IMR-90 (cell line): ENCODE measurements at regions not wholly inside any gene's neighbourhood (a gene's known extent, or its start where the extent isn't known, plus 50 kb on each side); places are given as distances from the start of the nearest gene placed in this dataset.

Experiments
- ATAC-seq: fragments of 200-7000 bp; cut with Tn5 transposase; 2 replicates; pipeline ENCODE4 v1.9.1; 2020; ENCODE audit warnings: low read depth, mild to moderate bottlenecking, moderate library complexity
- BruUV-seq: library from RNA; stranded (reverse); fragments of 400-500 nt; replicated peaks from 2 replicates; lab custom pipeline; 2021; lab: Mats Ljungman, UMichigan
- CTCF ChIA-PET: fragments of 300-600 bp; formaldehyde crosslinking; extraction: SDS; loops from one replicate; lab custom pipeline; 2021; ENCODE audit warnings: antibody characterized with exemption; lab: Yijun Ruan, JAX
- POLR2A ChIA-PET: fragments of 300-600 bp; sonication (Branson Sonifier 250); formaldehyde crosslinking; loops from one replicate; lab custom pipeline; 2022; ENCODE audit warnings: antibody characterized with exemption; ENCODE audit not compliant: unreplicated experiment; lab: Charles Lee
- DNase-seq: peaks from one replicate; pipeline ENCODE4 v3.0.0; 2013
- H2AFZ ChIP-seq: replicated peaks from 2 replicates; pipeline ENCODE3; 2013; ENCODE audit warnings: low read length, mild to moderate bottlenecking; ENCODE audit not compliant: poor library complexity
- H2AK5ac ChIP-seq: 2 replicates; pipeline ENCODE4 v1.6.1; 2013; ENCODE audit warnings: low read depth, low read length, inconsistent platforms
- H2AK9ac ChIP-seq: replicated peaks from 2 replicates; pipeline ENCODE3; 2013; ENCODE audit warnings: mild to moderate bottlenecking, low read depth, low read length, moderate library complexity; ENCODE audit not compliant: poor library complexity
- H2BK120ac ChIP-seq: 2 replicates; pipeline ENCODE4 v1.6.1; 2013; ENCODE audit warnings: low read depth, low read length, inconsistent platforms
- H2BK15ac ChIP-seq: 3 replicates; pipeline ENCODE4 v1.6.1; 2013; ENCODE audit warnings: low read depth, low read length, inconsistent platforms
- H2BK20ac ChIP-seq: 2 replicates; pipeline ENCODE4 v1.6.1; 2013; ENCODE audit warnings: low read depth, mild to moderate bottlenecking, inconsistent platforms, low read length, moderate library complexity
- H2BK5ac ChIP-seq: 2 replicates; pipeline ENCODE4 v1.6.1; 2013; ENCODE audit warnings: mild to moderate bottlenecking, low read depth, low read length, inconsistent platforms; ENCODE audit not compliant: poor library complexity, severe bottlenecking
- H3K14ac ChIP-seq: replicated peaks from 2 replicates; pipeline ENCODE4 v1.6.1; 2013; ENCODE audit warnings: low read depth, low read length, inconsistent platforms
- H3K18ac ChIP-seq: 2 replicates; pipeline ENCODE4 v1.6.1; 2013; ENCODE audit warnings: low read depth, low read length, control low read depth
- H3K23ac ChIP-seq: 2 replicates; pipeline ENCODE4 v1.6.1; 2013; ENCODE audit warnings: low read depth, low read length, inconsistent platforms
- H3K27ac ChIP-seq: 2 replicates; pipeline ENCODE4 v1.5.1; 2013; ENCODE audit warnings: mild to moderate bottlenecking, control low read depth, low read length; ENCODE audit not compliant: insufficient read depth
- H3K27me3 ChIP-seq: 2 replicates; pipeline ENCODE4 v1.6.1; 2013; ENCODE audit warnings: low read length; ENCODE audit not compliant: control insufficient read depth, insufficient read depth
- H3K36me3 ChIP-seq: 2 replicates; pipeline ENCODE4 v1.6.1; 2013; ENCODE audit warnings: low read length, mixed read lengths; ENCODE audit not compliant: control insufficient read depth, insufficient read depth
- H3K4ac ChIP-seq: 2 replicates; pipeline ENCODE4 v1.6.1; 2013; ENCODE audit warnings: low read depth, low read length, inconsistent platforms
- H3K4me1 ChIP-seq: 2 replicates; pipeline ENCODE4 v1.6.1; 2013; ENCODE audit warnings: low read length, mixed read lengths; ENCODE audit not compliant: control insufficient read depth, insufficient read depth
- H3K4me2 ChIP-seq: 2 replicates; pipeline ENCODE4 v1.6.1; 2013; ENCODE audit warnings: low read depth, mild to moderate bottlenecking, control low read depth, low read length, moderate library complexity
- H3K4me3 ChIP-seq: 2 replicates; pipeline ENCODE4 v1.5.1; 2013; ENCODE audit warnings: low read depth, mild to moderate bottlenecking, control low read depth, low read length, moderate library complexity; ENCODE audit not compliant: insufficient read depth
- H3K56ac ChIP-seq: 2 replicates; pipeline ENCODE4 v1.6.1; 2013; ENCODE audit warnings: low read length, inconsistent platforms; ENCODE audit not compliant: insufficient read depth; ENCODE audit errors: extremely low read depth
- H3K79me1 ChIP-seq, 2 experiments: 2 replicates each; pipeline ENCODE4 v1.6.1; 2013; ENCODE audit warnings: low read length in 2 of 2, inconsistent platforms in 1 of 2, low read depth in 1 of 2
- H3K9ac ChIP-seq: 2 replicates; pipeline ENCODE4 v1.6.1; 2013; ENCODE audit warnings: low read depth, low read length, control low read depth
- H3K9me1 ChIP-seq: 2 replicates; pipeline ENCODE4 v1.6.1; 2013; ENCODE audit warnings: low read length, inconsistent platforms; ENCODE audit not compliant: insufficient read depth
- H3K9me3 ChIP-seq: 2 replicates; pipeline ENCODE4 v1.6.1; 2013; ENCODE audit warnings: low read length; ENCODE audit not compliant: control insufficient read depth, insufficient read depth
- H4K20me1 ChIP-seq: 2 replicates; pipeline ENCODE4 v1.6.1; 2013; ENCODE audit warnings: low read length, inconsistent platforms; ENCODE audit not compliant: insufficient read depth
- H4K5ac ChIP-seq: 2 replicates; pipeline ENCODE4 v1.6.1; 2013; ENCODE audit warnings: mild to moderate bottlenecking, low read depth, low read length, control low read depth
- H4K8ac ChIP-seq, 2 experiments: 2 replicates each; pipeline ENCODE4 v1.6.1; 2013; ENCODE audit warnings: low read depth in 2 of 2, low read length in 2 of 2, control low read depth in 1 of 2, inconsistent platforms in 1 of 2
- H4K91ac ChIP-seq: 2 replicates; pipeline ENCODE4 v1.6.1; 2013; ENCODE audit warnings: low read depth, low read length, inconsistent platforms; ENCODE audit not compliant: insufficient read depth
- BHLHE40 ChIP-seq: fragments of 150-350 bp; IDR thresholded peaks from 2 replicates; pipeline ENCODE4 v1.6.1; 2016; ENCODE audit warnings: mild to moderate bottlenecking, low read depth, low read length
- CEBPB ChIP-seq: IDR thresholded peaks from 2 replicates; pipeline ENCODE4 v1.6.1; 2012; ENCODE audit warnings: low read depth, low read length, improper control_type of control experiment
- CHD1 ChIP-seq: IDR thresholded peaks from 2 replicates; pipeline ENCODE4 v1.6.1; 2012; ENCODE audit warnings: low read depth, low read length, improper control_type of control experiment
- CTCF ChIP-seq: conservative IDR thresholded peaks from 2 replicates; pipeline ENCODE4 v1.5.1; 2012; ENCODE audit warnings: mild to moderate bottlenecking, low read depth, low read length, improper control_type of control experiment
- ELK1 ChIP-seq: fragments of 150-350 bp; IDR thresholded peaks from 2 replicates; pipeline ENCODE4 v1.6.1; 2016; ENCODE audit warnings: low read depth, mild to moderate bottlenecking, low read length, moderate library complexity, borderline replicate concordance
- FOS ChIP-seq: fragments of 150-350 bp; IDR thresholded peaks from 2 replicates; pipeline ENCODE4 v1.6.1; 2016; ENCODE audit warnings: low read depth, low read length
- MAZ ChIP-seq: IDR thresholded peaks from 2 replicates; pipeline ENCODE4 v1.6.1; 2012; ENCODE audit warnings: low read depth, mild to moderate bottlenecking, low read length, improper control_type of control experiment, moderate library complexity, borderline replicate concordance
- MXI1 ChIP-seq: IDR thresholded peaks from 2 replicates; pipeline ENCODE4 v1.6.1; 2012; ENCODE audit warnings: low read depth, mild to moderate bottlenecking, low read length, moderate library complexity, borderline replicate concordance
- POLR2A ChIP-seq: IDR thresholded peaks from 2 replicates; pipeline ENCODE4 v1.6.1; 2012; ENCODE audit warnings: mild to moderate bottlenecking, low read depth, low read length
- RAD21 ChIP-seq: IDR thresholded peaks from 2 replicates; pipeline ENCODE4 v1.6.1; 2012; ENCODE audit warnings: low read length, improper control_type of control experiment
- RCOR1 ChIP-seq: IDR thresholded peaks from 2 replicates; pipeline ENCODE4 v1.6.1; 2012; ENCODE audit warnings: mild to moderate bottlenecking, low read length, improper control_type of control experiment; ENCODE audit not compliant: insufficient replicate concordance
- RFX5 ChIP-seq: IDR thresholded peaks from 2 replicates; pipeline ENCODE4 v1.8.0; 2012; ENCODE audit warnings: low read depth, mild to moderate bottlenecking, low read length, moderate library complexity
- SMC3 ChIP-seq: fragments of 150-350 bp; IDR thresholded peaks from 2 replicates; pipeline ENCODE4 v1.6.1; 2016; ENCODE audit warnings: low read depth, mild to moderate bottlenecking, antibody characterized with exemption, low read length, moderate library complexity
- USF2 ChIP-seq: fragments of 150-350 bp; IDR thresholded peaks from 2 replicates; pipeline ENCODE4 v1.6.1; 2017; ENCODE audit warnings: mild to moderate bottlenecking, antibody characterized with exemption, low read length, low read depth
- WGBS, 2 experiments: methylation state at CpG; one replicate each; pipeline versions ENCODE4 v1.1.5 to v1.1.7; 2013; ENCODE audit warnings: missing lambda C conversion rate in 2 of 2; ENCODE audit not compliant: insufficient read length in 1 of 2; ENCODE audit errors: extremely low coverage in 2 of 2; 5-methylcytosine and 5-hydroxymethylcytosine counted together
- dilution Hi-C: fragments of 300-500 bp; cut with HindIII; formaldehyde crosslinking; loops from one replicate; pipeline ENCODE4 v1.14.3; 2018; ENCODE audit warnings: low sequenced_read_pairs; ENCODE audit not compliant: unreplicated experiment
- in situ Hi-C: fragments of 300-500 bp; cut with MboI; formaldehyde crosslinking; loops from 3 replicates; pipeline ENCODE4 v1.14.3; 2019; ENCODE audit warnings: low sequenced_read_pairs, inconsistent platforms, mixed read lengths
- intact Hi-C: fragments of 100-400 bp; cut with micrococcal nuclease; formaldehyde crosslinking; loops from 2 replicates; pipeline ENCODE4 v1.10.0; 2022

DNA sequence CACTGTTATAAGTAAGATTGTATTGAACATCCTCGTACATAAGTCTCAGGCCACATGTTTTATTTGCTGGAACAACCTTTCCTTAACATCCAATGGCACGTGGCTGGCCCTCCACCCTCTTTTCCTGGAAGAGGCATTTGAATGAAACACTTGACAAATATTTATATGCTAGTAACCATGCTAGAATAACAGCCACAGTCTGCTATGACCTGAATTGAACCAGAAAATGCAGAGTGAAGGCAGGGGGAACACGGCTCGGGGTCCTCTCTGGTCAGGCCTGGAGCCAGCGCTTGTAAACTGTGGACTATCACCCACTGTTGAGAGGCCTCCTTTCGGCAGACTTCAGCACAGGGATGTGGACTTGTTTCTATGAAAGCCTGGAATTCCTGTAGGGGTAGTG is 198.2 kb upstream of the COPS8 start:
- Histone ChIP-seq H3K4me1 (peaks cover 8% of the 10 kb centered on the region; the same call in 1 of the 2 replicates), H3K18ac (peak overlapping the region; percentile 27; the same call in 1 of the 2 replicates), H3K36me3 (no peaks in the 10 kb centered on the region), H3K4ac (peak overlapping the region; percentile 89), H3K27ac (peak overlapping the region; percentile 70; the same call in 1 of the 2 replicates), H3K56ac (no peak overlapping the region), H3K4me3 (no peak overlapping the region), H2BK20ac (peak overlapping the region; percentile 80), H2AK9ac (peak overlapping the region; percentile 75), H3K9me3 (no peaks in the 10 kb centered on the region), H2AFZ (peak overlapping the region; percentile 61), H4K8ac (peak overlapping the region in 1 of 2 experiments; percentile 11; a peak in 2 of 4 replicates), H3K79me1 (no peaks in the 10 kb centered on the region), H4K20me1 (no peaks in the 10 kb centered on the region), H2BK120ac (peak overlapping the region; percentile 85), H3K4me2 (peak overlapping the region; percentile 20), H2BK15ac (0 out of 3 replicates have a peak overlapping the region, but pooled peaks have one; percentile 4), H4K91ac (peak overlapping the region; percentile 62), H2BK5ac (no peak overlapping the region), H2AK5ac (no peak overlapping the region), H4K5ac (no peak overlapping the region; the same call in 1 of the 2 replicates), H3K9ac (no peak overlapping the region), H3K14ac (peak overlapping the region; percentile 79), H3K23ac (peak overlapping the region; percentile 11; the same call in 1 of the 2 replicates), H3K9me1 (peaks cover 6% of the 10 kb centered on the region; the same call in 1 of the 2 replicates), H3K27me3 (no peaks in the 10 kb centered on the region; the same call in none of the 2 replicates)
- no TSS peak for BruUV-seq
- dilution Hi-C loops = no loop called here
- POLR2A ChIA-PET = no interaction called here
- CTCF ChIA-PET = no interaction called here
- peak; percentile 28 for DNase-seq
- in situ Hi-C loops = no loop called here
- 23% methylated on average over 2 of the region's 6 CpGs; no CpG with 5 or more reads in 1 of the 2 experiments for WGBS, 2 experiments
- intact Hi-C loops = no loop called here
- TF ChIP-seq FOS (no peak), CEBPB (no peak), RAD21 (no peak), ELK1 (no peak), MAZ (no peak), BHLHE40 (no peak), CHD1 (no peak), RCOR1 (no peak), SMC3 (no peak), CTCF (no peak), RFX5 (no peak), MXI1 (no peak), USF2 (no peak), POLR2A (no peak)
- peak; percentile 48 for ATAC-seq
